A549 (cell line): ENCODE measurements at regions not wholly inside any gene's neighbourhood (a gene's known extent, or its start where the extent isn't known, plus 50 kb on each side); places are given as distances from the start of the nearest gene placed in this dataset.

Experiments
- CBX2 ChIP-seq: fragments of 200-600 bp; sonication (generic); IDR thresholded peaks from 2 replicates; pipeline ENCODE4 v1.6.1; 2016; ENCODE audit warnings: low read depth, mild to moderate bottlenecking, borderline replicate concordance
- CHD2 ChIP-seq: fragments of 150-350 bp; IDR thresholded peaks from 2 replicates; pipeline ENCODE4 v1.6.1; 2014; ENCODE audit warnings: low read length; ENCODE audit not compliant: partially characterized antibody
- CHD4 ChIP-seq: fragments of 200-600 bp; sonication (generic); IDR thresholded peaks from 2 replicates; pipeline ENCODE4 v1.6.1; 2016; ENCODE audit warnings: antibody characterized with exemption, mild to moderate bottlenecking, borderline replicate concordance
- CTCF ChIP-seq: fragments of >200 bp; sonication (Bioruptor Twin); formaldehyde crosslinking; IDR thresholded peaks from 3 replicates; pipeline ENCODE4 v1.5.1; 2016
- EP300 ChIP-seq, 2 experiments: fragments of >200 bp; sonication (Bioruptor Twin); formaldehyde crosslinking; IDR thresholded peaks; 2 replicates in 1 of 2; 3 replicates in 1 of 2; pipeline ENCODE4 v1.6.1; 2016 to 2017
- HDAC2 ChIP-seq: fragments of 200-600 bp; sonication (generic); IDR thresholded peaks from 2 replicates; pipeline ENCODE4 v1.6.1; 2016
- POLR2A ChIP-seq: IDR thresholded peaks from 2 replicates; pipeline ENCODE4 v1.6.1; 2012; ENCODE audit warnings: mild to moderate bottlenecking, low read length
- RAD21 ChIP-seq, 2 experiments: fragments of >200 bp in 1 of 2; sonication (Bioruptor Twin) in 1 of 2; formaldehyde crosslinking in 1 of 2; IDR thresholded peaks in 1 of 2; conservative IDR thresholded peaks in 1 of 2; 2 replicates in 1 of 2; 3 replicates in 1 of 2; pipeline ENCODE4 v1.6.1; 2012 to 2018; ENCODE audit warnings: inconsistent platforms in 1 of 2
- SMC3 ChIP-seq: fragments of >200 bp; sonication (Bioruptor Twin); formaldehyde crosslinking; IDR thresholded peaks from 3 replicates; pipeline ENCODE4 v1.6.1; 2018; ENCODE audit warnings: inconsistent platforms

- TF ChIP-seq RAD21 (conservative IDR thresholded peaks at IDR 0.05 in 1 of 2, IDR thresholded peaks at IDR 0.05 in 1 of 2) (no peak), CTCF (no peak), CBX2 (no peak), SMC3 (no peak), EP300 (IDR thresholded peaks at IDR 0.05) (no peak), CHD4 (no peak), HDAC2 (no peak), CHD2 (no peak), POLR2A (no peak)
These were observed 114.7 kb upstream of the CRY1 start for GRCh38 chr12:107207931-107208525.
